GM21360 (cell line): ENCODE measurements at regions not wholly inside any gene's neighbourhood (a gene's known extent, or its start where the extent isn't known, plus 50 kb on each side); places are given as distances from the start of the nearest gene placed in this dataset.

ENCODE experiments used
- ATAC-seq: cut with Tn5 transposase; IDR thresholded peaks from one replicate; pipeline ENCODE4 v1.9.1; 2021; ENCODE audit warnings: mild to moderate bottlenecking, moderate library complexity; ENCODE audit not compliant: unreplicated experiment

DNA sequence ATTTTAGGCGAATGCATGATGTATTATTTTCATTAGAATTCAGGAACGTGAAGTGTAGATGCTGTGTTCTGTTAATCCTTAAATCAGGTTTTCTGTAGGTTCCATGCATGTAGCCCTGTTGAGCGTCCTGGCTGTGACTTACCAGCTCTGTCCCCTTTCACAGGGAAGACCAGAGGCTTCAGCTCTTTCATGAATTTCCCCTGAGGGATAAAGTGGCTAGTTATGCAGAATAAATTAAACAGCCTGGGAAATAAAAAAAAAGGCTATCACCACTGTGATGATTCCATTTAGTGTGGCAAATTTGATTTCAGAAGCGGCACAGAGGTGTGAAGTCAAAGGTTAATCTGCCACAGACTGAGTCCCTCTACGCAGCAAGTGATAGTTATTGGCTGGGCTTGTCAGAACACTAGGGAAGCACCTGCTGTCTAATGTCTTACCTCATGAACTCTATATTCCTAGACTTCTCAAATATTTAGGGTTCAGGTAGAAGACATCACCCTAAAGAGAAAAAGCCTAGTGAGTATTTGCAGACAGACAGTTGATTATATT is 61.6 kb upstream of the LINC00305 start:
- no peak for ATAC-seq

DNA sequence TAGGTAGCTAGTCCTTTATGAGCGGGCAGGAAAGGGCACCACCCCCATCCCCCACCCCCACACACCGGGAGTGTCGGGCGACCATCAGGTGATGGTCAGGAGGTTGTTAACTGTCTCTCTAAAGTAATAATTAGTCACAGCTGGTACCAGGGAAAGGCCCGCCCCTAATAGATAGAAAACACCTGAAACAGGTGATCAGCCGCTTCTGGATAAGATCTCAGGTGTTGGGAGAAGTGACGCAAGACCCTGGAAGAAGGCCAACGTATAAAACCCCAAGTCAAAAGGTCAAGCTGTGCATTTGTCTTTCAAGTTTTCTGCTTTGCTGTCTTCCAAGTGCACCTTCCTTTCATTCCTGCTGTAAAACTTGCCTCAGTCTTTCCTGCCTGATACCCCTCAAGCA is 59.6 kb upstream of the LINC00305 start:
- ATAC-seq = no peak

DNA sequence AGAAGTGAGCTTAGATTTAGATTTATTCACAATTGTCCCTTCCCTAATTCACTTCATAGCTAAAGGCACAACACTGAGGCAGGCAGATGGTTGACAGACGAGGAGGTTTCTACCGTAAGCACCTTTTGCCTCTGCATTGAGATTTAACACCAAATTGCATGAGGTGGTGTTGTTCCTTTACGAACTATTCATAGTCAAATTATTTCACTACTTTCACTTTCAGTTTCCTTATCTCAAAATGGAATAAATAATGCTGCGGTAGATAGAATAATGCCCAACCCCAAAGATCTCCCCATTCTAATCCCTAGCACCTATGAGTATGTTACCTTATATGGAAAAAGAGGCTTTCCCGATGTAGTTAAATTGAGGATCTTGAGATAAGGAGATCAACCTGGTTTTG is 58.9 kb upstream of the LINC00305 start:
- no peak for ATAC-seq

GRCh38 chr18:64203295-64203694 is 54.4 kb upstream of the LINC00305 start:
- no peak for ATAC-seq

GRCh38 chr18:64202863-64203262 is 54.0 kb upstream of the LINC00305 start:
- no peak for ATAC-seq

DNA sequence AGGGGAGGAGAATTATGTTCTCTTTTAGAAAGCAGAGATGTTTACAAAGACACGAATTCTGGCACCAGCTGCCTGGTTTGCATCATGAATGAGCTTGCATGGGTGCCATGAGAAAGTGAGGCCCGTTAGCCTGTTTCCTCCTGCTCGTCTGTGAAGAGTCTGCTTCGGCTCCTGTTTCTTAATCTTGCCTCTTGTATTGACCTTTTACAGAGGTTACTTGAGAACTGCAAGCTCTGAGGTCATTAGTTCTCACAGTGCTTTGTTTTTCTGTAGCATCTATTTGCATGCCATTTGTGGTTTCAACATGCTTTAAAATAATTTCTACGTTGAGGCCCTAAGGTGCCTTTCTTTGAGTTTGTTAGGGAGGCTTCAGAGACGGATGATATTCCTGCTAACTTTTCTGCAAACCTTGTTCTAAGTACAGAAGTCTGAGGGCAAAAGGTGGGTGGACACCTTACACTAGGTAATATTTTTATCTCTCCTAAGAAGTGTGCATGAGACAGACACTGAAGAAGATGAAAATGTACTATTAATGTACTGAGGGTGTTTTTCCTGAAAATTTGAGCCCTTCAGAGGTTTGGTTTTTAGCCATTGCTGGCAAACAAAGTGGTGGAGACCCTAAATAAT is 53.4 kb upstream of the LINC00305 start:
- ATAC-seq = no peak

- no peak for ATAC-seq
These were observed 52.9 kb upstream of the LINC00305 start for GRCh38 chr18:64201781-64202180.

DNA sequence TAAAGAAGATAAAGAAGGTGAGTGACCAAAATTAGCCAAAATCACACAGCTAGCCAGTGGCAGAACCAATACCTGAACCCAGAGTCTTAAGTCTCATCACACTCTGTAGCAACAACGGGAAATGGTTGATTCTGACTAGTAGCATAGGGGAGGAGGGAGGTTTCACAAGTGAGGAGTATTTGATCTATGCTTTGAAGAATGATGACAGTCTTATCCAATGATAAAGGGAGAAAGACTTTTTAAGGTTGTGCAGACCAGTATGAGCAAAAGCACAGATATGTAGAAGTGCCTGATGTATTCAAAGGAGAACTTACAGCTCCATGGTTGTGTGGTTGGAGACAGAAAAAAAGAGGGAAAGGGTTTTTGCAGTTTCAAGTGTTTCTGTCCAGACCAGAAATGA is 50.7 kb upstream of the LINC00305 start:
- no peak for ATAC-seq
